HepG2 (cell line): ENCODE measurements at regions not wholly inside any gene's neighbourhood (a gene's known extent, or its start where the extent isn't known, plus 50 kb on each side); places are given as distances from the start of the nearest gene placed in this dataset.

Experiments
- ATAC-seq: fragments of 200-7000 bp; cut with Tn5 transposase; 3 replicates; pipeline ENCODE4 v1.9.1; 2020; ENCODE audit warnings: mild to moderate bottlenecking, moderate library complexity
- BruUV-seq: library from RNA; stranded (reverse); fragments of 400-500 nt; replicated peaks from 2 replicates; lab custom pipeline; 2021; lab: Mats Ljungman, UMichigan
- CTCF ChIA-PET: fragments of 300-600 bp; formaldehyde crosslinking; extraction: SDS; loops from one replicate; lab custom pipeline; 2021; ENCODE audit warnings: low total read pairs, inconsistent platforms, low intra/inter-chr PET ratio; lab: Yijun Ruan, JAX
- POLR2A ChIA-PET: fragments of 350-600 bp; sonication (Branson Sonifier 250); formaldehyde crosslinking; loops from one replicate; lab custom pipeline; 2020; ENCODE audit warnings: antibody characterized with exemption, inconsistent platforms; lab: Yijun Ruan, JAX
- DNase-seq: peaks from one replicate; pipeline ENCODE4 v3.0.0-alpha.2; 2015; ENCODE audit warnings: low spot score
- FAIRE-seq: peaks from 3 replicates; lab custom pipeline; 2011; peaks lifted over from hg19 to GRCh38; lab: Jason Lieb, UNC
- H2AFZ ChIP-seq: one replicate; pipeline ENCODE4 v1.6.1; 2011; ENCODE audit warnings: low read length, inconsistent platforms
- H3K27ac ChIP-seq: fragments of 300-600 bp; 3 replicates; pipeline ENCODE4 v1.8.0; 2011; ENCODE audit warnings: mixed run types, mild to moderate bottlenecking, mixed read lengths, low read length, inconsistent platforms; ENCODE audit not compliant: insufficient read depth; ENCODE audit errors: extremely low read length
- H3K27me3 ChIP-seq, 2 experiments: fragments of 200-600 bp in 1 of 2; 2 replicates in 1 of 2; 3 replicates in 1 of 2; pipeline versions ENCODE4 v1.6.0 to v1.8.0; 2011; ENCODE audit warnings: low read length in 2 of 2, mild to moderate bottlenecking in 2 of 2, moderate library complexity in 2 of 2, inconsistent platforms in 1 of 2; ENCODE audit not compliant: insufficient read depth in 2 of 2, control insufficient read depth in 1 of 2
- H3K36me3 ChIP-seq, 2 experiments: fragments of 200-600 bp in 1 of 2; replicated peaks in 1 of 2; 2 replicates in 1 of 2; 3 replicates in 1 of 2; pipeline versions ENCODE4 v1.5.1 to v1.8.0; 2011; ENCODE audit warnings: low read length in 2 of 2, inconsistent platforms in 1 of 2; ENCODE audit not compliant: insufficient read depth in 2 of 2, control insufficient read depth in 1 of 2
- H3K4me1 ChIP-seq: 2 replicates; pipeline ENCODE4 v1.5.1; 2012; ENCODE audit warnings: low read length, inconsistent platforms; ENCODE audit not compliant: insufficient read depth
- H3K4me2 ChIP-seq: 2 replicates; pipeline ENCODE4 v1.6.0; 2011; ENCODE audit warnings: low read depth, low read length, inconsistent platforms
- H3K4me3 ChIP-seq, 3 experiments: fragments of 200-600 bp in 1 of 3; sonication (generic), shearing (Covaris generic) in 1 of 3; replicated peaks in 1 of 3; 2 replicates each; pipeline ENCODE4 v1.5.1; 2011 to 2016; ENCODE audit warnings: low read length in 3 of 3, inconsistent platforms in 2 of 3, low read depth in 2 of 3, mild to moderate bottlenecking in 2 of 3, control low read depth in 1 of 3, mixed read lengths in 1 of 3; ENCODE audit not compliant: insufficient read depth in 1 of 3
- H3K79me2 ChIP-seq: one replicate; pipeline ENCODE4 v1.6.1; 2011; ENCODE audit warnings: low read length, inconsistent platforms; ENCODE audit not compliant: insufficient read depth
- H3K9ac ChIP-seq: 2 replicates; pipeline ENCODE4 v1.6.0; 2011; ENCODE audit warnings: mild to moderate bottlenecking, low read depth, low read length, inconsistent platforms; ENCODE audit not compliant: insufficient read depth
- H3K9me3 ChIP-seq: 2 replicates; pipeline ENCODE4 v1.5.1; 2012; ENCODE audit warnings: mild to moderate bottlenecking, low read length
- H4K20me1 ChIP-seq: 2 replicates; pipeline ENCODE4 v1.6.0; 2011; ENCODE audit warnings: inconsistent platforms, mild to moderate bottlenecking, low read length, moderate library complexity; ENCODE audit not compliant: insufficient read depth
- ARHGAP35 ChIP-seq: sonication (generic); formaldehyde crosslinking; IDR thresholded peaks from 2 replicates; pipeline ENCODE4 v1.9.0; 2022; ENCODE audit warnings: mild to moderate bottlenecking, inconsistent platforms, moderate library complexity, missing genetic modification reagents, borderline replicate concordance
- HMG20B ChIP-seq: conservative IDR thresholded peaks from 2 replicates; pipeline ENCODE4 v1.6.1; 2016; ENCODE audit warnings: missing genetic modification reagents, missing compliant biosample characterization
- IRF1 ChIP-seq: sonication (generic); formaldehyde crosslinking; IDR thresholded peaks from 2 replicates; pipeline ENCODE4 v1.4.0; 2020; ENCODE audit warnings: low read depth, mild to moderate bottlenecking, missing genetic modification reagents
- RAD21 ChIP-seq: fragments of 450-650 bp; formaldehyde crosslinking; IDR thresholded peaks from 2 replicates; pipeline ENCODE4 v1.5.0; 2020; ENCODE audit warnings: mild to moderate bottlenecking
- RARA ChIP-seq: IDR thresholded peaks from 2 replicates; pipeline ENCODE4 v1.6.1; 2016; ENCODE audit warnings: missing genetic modification reagents, missing compliant biosample characterization
- REST ChIP-seq, 2 experiments: IDR thresholded peaks; 2 replicates each; pipeline ENCODE4 v1.6.1; 2011 to 2012; ENCODE audit warnings: low read length in 2 of 2, borderline replicate concordance in 1 of 2, low read depth in 1 of 2, mild to moderate bottlenecking in 1 of 2, moderate library complexity in 1 of 2
- SALL2 ChIP-seq: sonication (generic); formaldehyde crosslinking; IDR thresholded peaks from 2 replicates; pipeline ENCODE4 v1.8.1; 2023; ENCODE audit warnings: mild to moderate bottlenecking, missing genetic modification reagents, inconsistent platforms
- SMC3 ChIP-seq: IDR thresholded peaks from 2 replicates; pipeline ENCODE4 v1.6.1; 2011; ENCODE audit warnings: low read length, improper control_type of control experiment
- SRF ChIP-seq: IDR thresholded peaks from 2 replicates; pipeline ENCODE4 v1.6.1; 2011; ENCODE audit warnings: mild to moderate bottlenecking, low read depth, low read length, moderate library complexity
- TEAD2 ChIP-seq: sonication (generic); formaldehyde crosslinking; IDR thresholded peaks from 2 replicates; pipeline ENCODE4 v1.9.0; 2021; ENCODE audit warnings: missing genetic modification reagents
- ZNF362 ChIP-seq: sonication (generic); formaldehyde crosslinking; IDR thresholded peaks from 2 replicates; pipeline ENCODE4 v1.4.0; 2020; ENCODE audit warnings: missing genetic modification reagents, mild to moderate bottlenecking, borderline replicate concordance
- WGBS: methylation state at CpG from one replicate; pipeline ENCODE4 v1.1.6; 2017; ENCODE audit warnings: low lambda C conversion rate; 5-methylcytosine and 5-hydroxymethylcytosine counted together
- in situ Hi-C: cut with HindIII; loops from 2 replicates; pipeline ENCODE4 v1.10.0; 2017; ENCODE audit warnings: low pct_unique_long_range_greater_than_20kb; ENCODE audit not compliant: extremely low pct_ligation_motif_present
- intact Hi-C: fragments of 100-400 bp; cut with micrococcal nuclease; formaldehyde crosslinking; loops from one replicate; pipeline ENCODE4 v1.10.0; 2022; ENCODE audit not compliant: unreplicated experiment

GRCh38 chr3:106348139-106348690 lies 479.4 kb upstream of the CBLB start:
- Histone ChIP-seq H3K79me2 (no peaks in the 10 kb centered on the region), H3K27ac (no peak overlapping the region), H2AFZ (no peak overlapping the region), H3K4me2 (no peak overlapping the region), H3K4me3 (no peak overlapping the region), H3K27me3 (no peaks in the 10 kb centered on the region), H3K36me3 (no peaks in the 10 kb centered on the region), H3K9me3 (no peaks in the 10 kb centered on the region), H4K20me1 (no peaks in the 10 kb centered on the region), H3K9ac (no peak overlapping the region), H3K4me1 (no peaks in the 10 kb centered on the region)
- no TSS peak for BruUV-seq
- CTCF ChIA-PET: no interaction called here
- TF ChIP-seq REST (IDR thresholded peaks at IDR 0.05; ENCODE audit: borderline replicate concordance in 1 of 2, low read depth in 1 of 2, low read length in 2 of 2): no peak
- no peak for TF ChIP-seq SMC3
- TF ChIP-seq RARA (CRISPR knock-in tag): no peak
- intact Hi-C loops (no loop called here), in situ Hi-C loops (no loop called here)
- no peak for FAIRE-seq
- WGBS: 2% methylated on average over 3 of the region's 3 CpGs
- no peak for DNase-seq
- no peak for ATAC-seq
- POLR2A ChIA-PET: no interaction called here

GRCh38 chr3:106349191-106349881 lies 480.5 kb upstream of the CBLB start:
- no peaks in the 10 kb centered on the region for H3K36me3 ChIP-seq
- intact Hi-C loops (no loop called here), in situ Hi-C loops (no loop called here)
- no peak overlapping the region for H3K27ac ChIP-seq
- no peaks in the 10 kb centered on the region for H3K9me3 ChIP-seq
- no peak for FAIRE-seq
- no peak overlapping the region for H3K4me3 ChIP-seq
- ChIA-PET POLR2A (no interaction called here), CTCF (no interaction called here)
- no peak overlapping the region for H3K9ac ChIP-seq
- no peak overlapping the region for H2AFZ ChIP-seq
- no peak for DNase-seq
- H3K79me2 ChIP-seq: no peaks in the 10 kb centered on the region
- H3K4me2 ChIP-seq: no peak overlapping the region
- H3K27me3 ChIP-seq: no peaks in the 10 kb centered on the region
- H4K20me1 ChIP-seq: no peaks in the 10 kb centered on the region
- BruUV-seq: no TSS peak
- no peaks in the 10 kb centered on the region for H3K4me1 ChIP-seq
- 2% methylated on average over 2 of the region's 2 CpGs for WGBS
- ATAC-seq: no peak
- no peak for TF ChIP-seq RAD21 (CRISPR knock-in tag)
- no peak for TF ChIP-seq TEAD2 (CRISPR knock-in tag)
- no peak for TF ChIP-seq ZNF362 (CRISPR knock-in tag)
- no peak for TF ChIP-seq SALL2
- no peak for TF ChIP-seq SRF
- no peak for TF ChIP-seq HMG20B (CRISPR knock-in tag)
- TF ChIP-seq IRF1 (CRISPR knock-in tag): no peak
- TF ChIP-seq ARHGAP35 (CRISPR knock-in tag): no peak
